ENCODE measurements at regions not wholly inside any gene's neighbourhood (a gene's known extent, or its start where the extent isn't known, plus 50 kb on each side); places are given as distances from the start of the nearest gene placed in this dataset.

- Histone ChIP-seq H3K79me2 (ENCODE audit: insufficient read depth, low read length) (no peaks in the 10 kb centered on the region), H4K5ac (ENCODE audit: insufficient read length, low read depth, low read length) (no peak overlapping the region), H2AFZ (ENCODE audit: low read length) (no peak overlapping the region), H3K18ac (ENCODE audit: insufficient read length, low read depth, low read length) (no peak overlapping the region), H2BK15ac (ENCODE audit: low read depth, low read length) (no peak overlapping the region), H3K23ac (ENCODE audit: insufficient read length, low read depth, low read length) (no peak overlapping the region), H3K27me3 (ENCODE audit: insufficient read depth, low read length) (no peaks in the 10 kb centered on the region), H2BK5ac (ENCODE audit: insufficient read length, low read length) (no peak overlapping the region), H4K8ac (replicated peaks; ENCODE audit: insufficient read length, low read depth, low read length) (no peak overlapping the region), H3K4me2 (ENCODE audit: insufficient read depth, insufficient read length, low read length) (no peak overlapping the region), H4K91ac (ENCODE audit: insufficient read length, low read depth, low read length) (no peak overlapping the region), H3K4ac (ENCODE audit: low read depth, low read length) (no peak overlapping the region), H2BK120ac (ENCODE audit: low read depth, low read length, poor library complexity, severe bottlenecking) (no peak overlapping the region), H3K27ac (ENCODE audit: insufficient read length, low read depth, low read length) (no peak overlapping the region), H3K79me1 (ENCODE audit: insufficient read depth, low read depth, low read length, poor library complexity, severe bottlenecking) (no peaks in the 10 kb centered on the region), H3T11ph (ENCODE audit: low read length) (no peak overlapping the region), H3K14ac (ENCODE audit: insufficient read depth, low read length) (no peak overlapping the region), H3K9me3 (ENCODE audit: control insufficient read depth, low read depth, low read length) (no peaks in the 10 kb centered on the region), H4K20me1 (ENCODE audit: control insufficient read depth, insufficient read depth, insufficient read length) (no peaks in the 10 kb centered on the region), H3K4me1 (ENCODE audit: insufficient read depth, low read length) (no peaks in the 10 kb centered on the region), H2BK20ac (ENCODE audit: low read depth, low read length, poor library complexity, severe bottlenecking) (no peak overlapping the region), H2BK12ac (ENCODE audit: insufficient read length, low read depth, low read length) (no peak overlapping the region), H3K23me2 (ENCODE audit: insufficient read length, low read depth, low read length, poor library complexity, severe bottlenecking) (no peaks in the 10 kb centered on the region), H2AK5ac (ENCODE audit: insufficient read length, low read length) (no peak overlapping the region), H3K9ac (ENCODE audit: extremely low read depth, insufficient read length, low read length) (no peak overlapping the region), H3K56ac (ENCODE audit: insufficient read length, low read depth, low read length) (no peak overlapping the region)
- Mint-ChIP-seq H3K27me3 (ENCODE audit: low read depth) (no peaks in the 10 kb centered on the region), H3K27ac (no peak overlapping the region), H3K9me3 (no peaks in the 10 kb centered on the region), H3K36me3 (ENCODE audit: insufficient read depth in 1 of 3, low read depth in 3 of 3) (no peaks in the 10 kb centered on the region), H3K4me3 (no peak overlapping the region), H3K4me1 (peaks cover 7 to 8% of the 10 kb centered on the region in 2 experiments; a peak in 3 of 4 replicates)
- no peak for DNase-seq
- no CpG with 5 or more reads among the region's 8 CpGs for WGBS (ENCODE audit: extremely low coverage, insufficient read length, low lambda C conversion rate)
- TF ChIP-seq, protein P1, sequence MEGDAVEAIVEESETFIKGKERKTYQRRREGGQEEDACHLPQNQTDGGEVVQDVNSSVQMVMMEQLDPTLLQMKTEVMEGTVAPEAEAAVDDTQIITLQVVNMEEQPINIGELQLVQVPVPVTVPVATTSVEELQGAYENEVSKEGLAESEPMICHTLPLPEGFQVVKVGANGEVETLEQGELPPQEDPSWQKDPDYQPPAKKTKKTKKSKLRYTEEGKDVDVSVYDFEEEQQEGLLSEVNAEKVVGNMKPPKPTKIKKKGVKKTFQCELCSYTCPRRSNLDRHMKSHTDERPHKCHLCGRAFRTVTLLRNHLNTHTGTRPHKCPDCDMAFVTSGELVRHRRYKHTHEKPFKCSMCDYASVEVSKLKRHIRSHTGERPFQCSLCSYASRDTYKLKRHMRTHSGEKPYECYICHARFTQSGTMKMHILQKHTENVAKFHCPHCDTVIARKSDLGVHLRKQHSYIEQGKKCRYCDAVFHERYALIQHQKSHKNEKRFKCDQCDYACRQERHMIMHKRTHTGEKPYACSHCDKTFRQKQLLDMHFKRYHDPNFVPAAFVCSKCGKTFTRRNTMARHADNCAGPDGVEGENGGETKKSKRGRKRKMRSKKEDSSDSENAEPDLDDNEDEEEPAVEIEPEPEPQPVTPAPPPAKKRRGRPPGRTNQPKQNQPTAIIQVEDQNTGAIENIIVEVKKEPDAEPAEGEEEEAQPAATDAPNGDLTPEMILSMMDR (conservative IDR thresholded peaks at IDR 0.05) = no peak
These were observed 226.3 kb downstream of the RCHY1 start for GRCh38 chr4:75287738-75288517.

All from H9 (cell line).